GM18909 (cell line): ENCODE measurements at regions not wholly inside any gene's neighbourhood (a gene's known extent, or its start where the extent isn't known, plus 50 kb on each side); places are given as distances from the start of the nearest gene placed in this dataset.

Source experiments
- ATAC-seq: cut with Tn5 transposase; IDR thresholded peaks from one replicate; pipeline ENCODE4 v1.9.1; 2021; ENCODE audit warnings: mild to moderate bottlenecking; ENCODE audit not compliant: unreplicated experiment, poor library complexity

- ATAC-seq, result no peak
Observed at GRCh38 chr1:4529446-4530165, 124.8 kb upstream of the AJAP1 start.

DNA sequence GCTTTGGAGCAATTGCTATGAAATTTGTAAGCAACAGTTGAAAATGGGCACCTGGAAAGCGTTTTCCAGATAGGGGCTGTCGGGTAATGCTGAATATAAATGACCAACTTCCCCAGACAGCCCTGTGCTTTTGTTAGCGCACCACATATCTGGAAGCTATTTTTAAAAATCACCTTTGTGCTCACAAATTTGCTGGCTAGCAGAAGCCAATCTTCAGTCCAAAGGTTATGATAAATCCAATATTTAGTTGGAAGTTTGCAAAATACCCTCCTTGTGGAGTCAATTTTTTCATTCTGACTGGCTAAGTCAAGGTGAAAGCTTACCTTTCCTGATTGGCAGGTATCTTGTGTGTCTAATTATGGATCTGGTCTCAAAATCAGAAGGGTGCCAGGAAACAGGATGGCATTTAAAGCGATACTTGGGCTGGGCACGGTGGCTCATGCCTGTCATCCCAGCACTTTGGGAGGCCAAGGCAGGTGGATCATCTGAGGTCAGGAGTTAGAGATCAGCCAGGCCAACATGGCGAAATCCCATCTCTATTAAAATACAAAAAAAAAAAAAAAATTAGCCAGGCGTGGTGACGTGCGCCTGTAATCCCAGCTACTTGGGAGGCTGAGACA lies 124.1 kb upstream of the AJAP1 start:
- no peak for ATAC-seq

GRCh38 chr1:4531842-4532241 lies 122.6 kb upstream of the AJAP1 start:
- ATAC-seq, result no peak

GRCh38 chr1:4532656-4533055 lies 121.8 kb upstream of the AJAP1 start:
- no peak for ATAC-seq

GRCh38 chr1:4546911-4547310 lies 107.5 kb upstream of the AJAP1 start:
- ATAC-seq, result no peak

- ATAC-seq, result no peak
Observed at GRCh38 chr1:4549930-4550329, 104.5 kb upstream of the AJAP1 start.

- ATAC-seq, result no peak
Observed at GRCh38 chr1:4550941-4551340, 103.5 kb upstream of the AJAP1 start.

DNA sequence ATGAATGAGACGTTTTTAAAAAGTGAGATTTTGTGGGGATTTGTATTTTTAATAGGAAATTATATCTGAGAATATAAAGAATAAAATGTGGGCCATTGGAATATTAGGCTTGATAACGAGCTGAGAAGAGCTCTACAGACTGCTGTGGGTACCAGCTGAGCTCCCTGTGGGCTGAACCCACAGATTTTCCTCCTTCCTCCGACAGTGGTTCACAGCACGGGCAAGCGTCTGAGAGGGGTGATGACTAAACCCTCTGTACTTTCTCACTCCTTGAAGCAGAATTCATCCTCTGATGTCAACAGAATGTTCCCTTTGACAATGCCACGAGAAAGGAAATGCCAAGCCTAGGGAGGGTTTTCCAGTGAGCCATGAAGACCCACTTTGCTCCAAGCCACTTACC lies 102.7 kb upstream of the AJAP1 start:
- no peak for ATAC-seq

- no peak for ATAC-seq
Observed at GRCh38 chr1:4553761-4554160, 100.6 kb upstream of the AJAP1 start.

- ATAC-seq, result no peak
Observed at GRCh38 chr1:4554271-4554865, 100.0 kb upstream of the AJAP1 start.

DNA sequence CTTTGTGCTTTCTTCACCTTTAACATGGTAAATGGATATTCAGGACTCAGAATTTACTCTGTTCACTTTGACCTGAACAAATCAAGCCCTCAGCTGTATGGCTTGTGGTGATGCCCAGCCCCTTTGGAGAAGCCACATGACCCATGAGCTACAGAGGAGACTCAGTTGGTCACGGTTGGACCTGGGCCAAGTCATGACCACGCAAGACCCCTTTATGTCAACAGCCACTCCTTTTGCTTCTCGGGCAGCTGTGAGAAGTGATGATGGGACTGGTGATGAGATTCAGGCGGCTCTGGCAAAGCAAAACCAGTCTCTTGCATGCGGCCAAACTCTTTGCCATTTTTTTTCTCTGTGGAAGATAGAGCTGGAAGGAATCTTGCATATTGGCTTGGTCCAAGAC lies 96.5 kb upstream of the AJAP1 start:
- no peak for ATAC-seq

- no peak for ATAC-seq
Observed at GRCh38 chr1:4561205-4561604, 93.2 kb upstream of the AJAP1 start.

- ATAC-seq, result no peak
Observed at GRCh38 chr1:4562321-4562720, 92.1 kb upstream of the AJAP1 start.

- ATAC-seq, result no peak
Observed at GRCh38 chr1:4563586-4563985, 90.8 kb upstream of the AJAP1 start.

GRCh38 chr1:4564051-4564450 lies 90.4 kb upstream of the AJAP1 start:
- no peak for ATAC-seq

GRCh38 chr1:4565166-4565565 lies 89.2 kb upstream of the AJAP1 start:
- ATAC-seq, result no peak

DNA sequence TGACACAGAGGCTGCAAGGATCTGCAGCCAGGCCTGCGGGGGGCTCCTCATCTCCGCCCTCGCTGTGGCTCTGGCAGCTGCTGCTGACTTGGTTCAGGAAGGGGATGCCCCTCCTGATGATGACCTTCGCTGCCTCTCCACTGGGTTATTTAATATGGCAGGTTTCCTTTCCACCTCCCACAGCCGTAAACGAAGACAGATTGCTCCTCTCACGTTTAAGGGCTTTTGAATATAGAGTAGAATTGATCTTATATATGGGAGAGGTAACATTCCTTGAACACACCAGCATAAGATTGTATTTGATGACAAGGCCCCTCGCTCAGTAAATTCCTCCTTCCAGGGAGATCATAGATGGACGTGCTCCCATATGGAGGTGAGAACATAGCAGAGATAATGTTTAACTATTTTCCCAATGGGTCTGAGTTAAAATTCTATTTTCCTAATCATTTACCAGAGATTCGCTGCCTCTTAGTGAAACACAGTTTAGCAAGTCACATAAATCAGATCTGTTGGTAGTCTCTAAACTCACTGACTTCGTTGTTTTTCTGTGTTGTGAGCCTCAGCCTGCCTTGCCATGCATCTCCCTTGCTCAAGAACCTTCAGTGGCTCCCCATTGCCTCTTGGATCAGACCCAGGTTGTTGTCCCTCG lies 88.5 kb upstream of the AJAP1 start:
- ATAC-seq, result no peak

- no peak for ATAC-seq
Observed at GRCh38 chr1:4571263-4571662, 83.1 kb upstream of the AJAP1 start.

GRCh38 chr1:4573526-4573925 lies 80.9 kb upstream of the AJAP1 start:
- ATAC-seq, result no peak

- no peak for ATAC-seq
Observed at GRCh38 chr1:4581807-4582206, 72.6 kb upstream of the AJAP1 start.

GRCh38 chr1:4584449-4584848 lies 70.0 kb upstream of the AJAP1 start:
- no peak for ATAC-seq
